Adrenal gland (tissue), 5 donors: ENCODE measurements at regions not wholly inside any gene's neighbourhood (a gene's known extent, or its start where the extent isn't known, plus 50 kb on each side); places are given as distances from the start of the nearest gene placed in this dataset.
"Not testable (repeated sequence)": the region's sequence is repeated elsewhere in the genome, so short reads cannot be mapped to it uniquely, and the experiment has no call there.

Source experiments
- CTCF ChIP-seq, 6 experiments: fragments of 450-650 bp in 4 of 6; fragments of 200-600 bp in 2 of 6; sonication (generic) in 1 of 6; IDR thresholded peaks; 1 replicate in 5 of 6; 2 replicates in 1 of 6; pipeline versions ENCODE4 v1.5.1 to v1.8.0; 2016 to 2021; ENCODE audit warnings: antibody characterized with exemption in 6 of 6, mild to moderate bottlenecking in 2 of 6, moderate library complexity in 1 of 6
- POLR2A ChIP-seq, 2 donors: fragments of 450-650 bp; IDR thresholded peaks; one replicate each; pipeline ENCODE4 v1.6.1; 2017; ENCODE audit warnings: antibody characterized with exemption in 2 of 2, mild to moderate bottlenecking in 2 of 2, moderate library complexity in 1 of 2
- donor health status: DM: no; HTN: no; CAD: no.

GRCh38 chr11:49352868-49353267 is 144.5 kb upstream of the FOLH1 start:
- TF ChIP-seq CTCF, POLR2A (IDR thresholded peaks at IDR 0.05): not testable (repeated sequence)
